Stimulated activated CD4-positive, alpha-beta T cell treated with anti-CD3 and anti-CD28 coated beads, Interleukin-1b, Interleukin-23, amount 100 ng/mL, for 48 hours (primary cell): ENCODE measurements at regions not wholly inside any gene's neighbourhood (a gene's known extent, or its start where the extent isn't known, plus 50 kb on each side); places are given as distances from the start of the nearest gene placed in this dataset.

Source experiments
- DNase-seq: peaks from one replicate; pipeline ENCODE4 v3.0.0-alpha.2; 2020

- DNase-seq, result no peak
Observed at GRCh38 chr5:74372051-74372450, 268.5 kb downstream of the ENC1 start.

GRCh38 chr5:74371621-74372020, 268.9 kb downstream of the ENC1 start:
- no peak for DNase-seq

GRCh38 chr5:74370168-74370567, 270.4 kb downstream of the ENC1 start:
- DNase-seq, result no peak

GRCh38 chr5:74369173-74369572, 271.4 kb downstream of the ENC1 start:
- no peak for DNase-seq

- no peak for DNase-seq
Observed at GRCh38 chr5:74367934-74368333, 272.6 kb downstream of the ENC1 start.

GRCh38 chr5:74367241-74367733, 273.2 kb downstream of the ENC1 start:
- DNase-seq, result no peak

GRCh38 chr5:74365723-74366122, 274.8 kb downstream of the ENC1 start:
- DNase-seq, result no peak

- DNase-seq, result no peak
Observed at GRCh38 chr5:74364507-74364906, 276.0 kb downstream of the ENC1 start.

GRCh38 chr5:74363603-74364205, 276.8 kb downstream of the ENC1 start:
- DNase-seq, result no peak

- no peak for DNase-seq
Observed at GRCh38 chr5:74361406-74362358, 278.8 kb downstream of the ENC1 start.

GRCh38 chr5:74360535-74361210, 279.9 kb downstream of the ENC1 start:
- no peak for DNase-seq

- DNase-seq, result no peak
Observed at GRCh38 chr5:74357827-74358226, 282.7 kb downstream of the ENC1 start.

- DNase-seq, result no peak
Observed at GRCh38 chr5:74356009-74356695, 284.4 kb downstream of the ENC1 start.

- no peak for DNase-seq
Observed at GRCh38 chr5:74355041-74355824, 285.3 kb downstream of the ENC1 start.

GRCh38 chr5:74352256-74352655, 288.3 kb downstream of the ENC1 start:
- DNase-seq, result no peak

- no peak for DNase-seq
Observed at GRCh38 chr5:74342948-74343682, 297.4 kb downstream of the ENC1 start.

GRCh38 chr5:74342182-74342581, 298.3 kb downstream of the ENC1 start:
- DNase-seq, result no peak

GRCh38 chr5:74341221-74341620, 299.3 kb downstream of the ENC1 start:
- DNase-seq, result no peak

- DNase-seq, result no peak
Observed at GRCh38 chr5:74340476-74340875, 300.1 kb downstream of the ENC1 start.

GRCh38 chr5:74337984-74338310, 302.6 kb downstream of the ENC1 start:
- DNase-seq, result no peak

GRCh38 chr5:74337254-74337983, 303.1 kb downstream of the ENC1 start:
- DNase-seq, result no peak
